ENCODE measurements at regions not wholly inside any gene's neighbourhood (a gene's known extent, or its start where the extent isn't known, plus 50 kb on each side); places are given as distances from the start of the nearest gene placed in this dataset.

DNA sequence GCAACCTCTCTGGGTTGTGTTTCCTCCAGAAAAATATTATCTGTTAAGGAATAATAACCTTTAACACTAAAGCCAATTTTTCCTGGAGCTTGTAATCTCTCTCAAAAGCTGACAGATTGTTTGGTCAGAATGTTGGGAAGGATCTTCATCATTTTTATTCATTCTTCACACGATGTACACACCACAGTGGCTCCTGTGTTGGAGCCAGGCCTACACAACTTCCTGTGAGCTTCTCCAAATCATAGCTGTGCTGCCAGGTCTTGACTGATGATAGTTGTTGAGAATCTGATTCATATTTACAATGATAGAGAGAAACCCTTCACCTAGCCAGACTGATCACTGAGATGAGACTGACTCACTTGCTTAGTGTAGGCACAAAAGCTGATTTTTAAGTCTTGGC lies 151.0 kb upstream of the ROBO2 start:
- Mint-ChIP-seq H3K4me1 (no peaks in the 10 kb centered on the region), H3K4me3 (no peak overlapping the region), H3K27ac (no peak overlapping the region), H3K27me3 (no peaks in the 10 kb centered on the region), H3K36me3 (ENCODE audit: low read depth) (no peaks in the 10 kb centered on the region), H3K9me3 (no peaks in the 10 kb centered on the region)
- no peak for ATAC-seq (ENCODE audit: low read depth)
- TF ChIP-seq, protein P1, sequence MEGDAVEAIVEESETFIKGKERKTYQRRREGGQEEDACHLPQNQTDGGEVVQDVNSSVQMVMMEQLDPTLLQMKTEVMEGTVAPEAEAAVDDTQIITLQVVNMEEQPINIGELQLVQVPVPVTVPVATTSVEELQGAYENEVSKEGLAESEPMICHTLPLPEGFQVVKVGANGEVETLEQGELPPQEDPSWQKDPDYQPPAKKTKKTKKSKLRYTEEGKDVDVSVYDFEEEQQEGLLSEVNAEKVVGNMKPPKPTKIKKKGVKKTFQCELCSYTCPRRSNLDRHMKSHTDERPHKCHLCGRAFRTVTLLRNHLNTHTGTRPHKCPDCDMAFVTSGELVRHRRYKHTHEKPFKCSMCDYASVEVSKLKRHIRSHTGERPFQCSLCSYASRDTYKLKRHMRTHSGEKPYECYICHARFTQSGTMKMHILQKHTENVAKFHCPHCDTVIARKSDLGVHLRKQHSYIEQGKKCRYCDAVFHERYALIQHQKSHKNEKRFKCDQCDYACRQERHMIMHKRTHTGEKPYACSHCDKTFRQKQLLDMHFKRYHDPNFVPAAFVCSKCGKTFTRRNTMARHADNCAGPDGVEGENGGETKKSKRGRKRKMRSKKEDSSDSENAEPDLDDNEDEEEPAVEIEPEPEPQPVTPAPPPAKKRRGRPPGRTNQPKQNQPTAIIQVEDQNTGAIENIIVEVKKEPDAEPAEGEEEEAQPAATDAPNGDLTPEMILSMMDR (IDR thresholded peaks at IDR 0.05): no peak
- intact Hi-C loops (cut with micrococcal nuclease): no loop called here
- no peak for DNase-seq
- ChIA-PET CTCF (no interaction called here), POLR2A (no interaction called here)

DNA sequence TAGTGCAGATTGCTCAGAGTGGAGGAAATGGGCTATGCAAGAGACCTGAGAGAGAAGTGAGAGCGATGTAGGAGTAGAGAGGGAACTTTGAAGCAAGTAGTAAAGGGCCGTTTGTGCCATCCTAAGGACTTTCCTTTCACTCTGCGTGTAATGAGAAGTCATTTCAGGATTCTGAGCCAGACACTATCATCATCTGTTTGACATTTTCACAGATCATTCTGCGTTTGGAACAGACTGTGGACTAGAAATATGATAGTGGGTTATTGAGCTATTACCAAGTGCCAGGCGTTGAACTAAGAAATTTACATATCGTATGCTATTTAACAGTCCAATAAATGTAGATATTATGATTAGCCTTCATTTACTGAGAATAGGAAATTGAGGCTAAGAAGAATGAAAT lies 150.0 kb upstream of the ROBO2 start:
- no peak overlapping the region for H3K4me3 Mint-ChIP-seq
- ATAC-seq (ENCODE audit: low read depth) (no peak), DNase-seq (no peak)
- ChIA-PET CTCF (no interaction called here), POLR2A (no interaction called here)
- H3K4me1 Mint-ChIP-seq: no peaks in the 10 kb centered on the region
- TF ChIP-seq, protein P1 (IDR thresholded peaks at IDR 0.05): no peak
- peaks cover 2% of the 10 kb centered on the region for H3K9me3 Mint-ChIP-seq
- H3K36me3 Mint-ChIP-seq (ENCODE audit: low read depth): no peaks in the 10 kb centered on the region
- intact Hi-C loops (cut with micrococcal nuclease): no loop called here
- no peak overlapping the region for H3K27ac Mint-ChIP-seq
- H3K27me3 Mint-ChIP-seq: no peaks in the 10 kb centered on the region

DNA sequence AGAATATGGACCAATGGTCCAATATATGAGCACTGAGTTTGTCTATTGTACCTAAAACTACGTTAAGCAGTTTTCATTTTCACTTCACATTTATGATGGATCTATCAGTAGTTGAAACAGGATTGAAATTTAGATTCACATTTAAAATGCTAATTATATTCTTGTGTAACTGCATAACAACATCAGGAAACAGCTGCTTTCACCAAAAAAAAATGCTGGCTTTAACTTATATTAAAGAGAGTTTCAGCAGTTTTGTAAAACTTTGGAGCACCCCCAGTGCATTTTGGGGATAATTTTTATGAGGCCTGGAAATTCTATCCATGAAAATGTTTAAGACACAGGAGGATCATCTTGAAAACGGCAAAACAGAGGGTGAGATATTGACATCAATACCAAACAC lies 142.8 kb upstream of the ROBO2 start:
- no peaks in the 10 kb centered on the region for H3K27me3 Mint-ChIP-seq
- ATAC-seq (ENCODE audit: low read depth) (no peak), DNase-seq (no peak)
- no peaks in the 10 kb centered on the region for H3K4me1 Mint-ChIP-seq
- no peak overlapping the region for H3K27ac Mint-ChIP-seq
- TF ChIP-seq, protein P1 (IDR thresholded peaks at IDR 0.05): no peak
- no peaks in the 10 kb centered on the region for H3K36me3 Mint-ChIP-seq (ENCODE audit: low read depth)
- intact Hi-C loops (cut with micrococcal nuclease): no loop called here
- no peak overlapping the region for H3K4me3 Mint-ChIP-seq
- peaks cover 8% of the 10 kb centered on the region for H3K9me3 Mint-ChIP-seq
- ChIA-PET POLR2A (no interaction called here), CTCF (no interaction called here)

DNA sequence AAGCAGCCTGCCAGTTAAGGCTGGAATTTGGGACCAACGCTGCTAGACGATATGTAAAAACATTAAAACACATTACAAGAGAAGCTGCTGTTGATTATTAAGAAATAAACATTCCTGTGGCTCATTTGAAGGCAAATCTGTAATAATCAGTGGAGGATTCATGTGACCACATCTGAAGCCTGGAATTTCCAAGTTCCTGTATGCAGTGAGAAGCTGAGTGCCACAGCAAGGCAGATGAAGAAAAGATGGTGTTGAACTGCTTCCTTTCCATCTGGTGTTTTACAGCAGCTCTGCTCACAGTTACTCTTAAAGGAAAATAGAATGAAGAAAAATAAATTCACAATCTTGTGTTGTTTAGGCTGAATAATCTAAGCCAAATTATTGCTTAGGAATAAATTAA lies 139.3 kb upstream of the ROBO2 start:
- TF ChIP-seq, protein P1 (IDR thresholded peaks at IDR 0.05): no peak
- CTCF ChIA-PET: no interaction called here
- ATAC-seq (ENCODE audit: low read depth) (no peak), DNase-seq (no peak)
- intact Hi-C loops (cut with micrococcal nuclease): no loop called here
- Mint-ChIP-seq H3K4me3 (no peak overlapping the region), H3K4me1 (no peaks in the 10 kb centered on the region), H3K36me3 (ENCODE audit: low read depth) (no peaks in the 10 kb centered on the region), H3K27ac (no peak overlapping the region), H3K9me3 (peaks cover 6% of the 10 kb centered on the region), H3K27me3 (no peaks in the 10 kb centered on the region)
- POLR2A ChIA-PET: no interaction called here

DNA sequence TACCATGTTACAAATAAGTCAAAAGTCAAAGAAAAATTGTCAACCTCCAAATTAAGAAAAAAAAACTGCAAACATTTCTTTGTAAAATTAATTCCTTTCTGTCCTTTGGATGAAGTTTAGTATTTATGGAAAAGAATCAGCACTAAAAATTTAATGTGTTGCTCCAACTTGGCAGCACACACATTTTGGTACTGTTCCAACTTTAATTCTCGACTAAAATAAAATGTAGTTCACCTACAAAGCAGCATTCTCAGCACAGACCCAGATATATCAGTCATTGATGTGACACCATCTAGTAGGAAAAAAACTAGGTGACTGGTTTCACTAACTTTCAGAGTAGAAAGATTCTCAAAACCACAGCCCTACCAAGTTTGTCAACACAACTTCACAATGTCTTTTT lies 131.7 kb upstream of the ROBO2 start:
- CTCF ChIA-PET: no interaction called here
- POLR2A ChIA-PET: no interaction called here
- no peak overlapping the region for H3K4me3 Mint-ChIP-seq
- intact Hi-C loops (cut with micrococcal nuclease): no loop called here
- ATAC-seq (ENCODE audit: low read depth) (no peak), DNase-seq (no peak)
- TF ChIP-seq, protein P1 (IDR thresholded peaks at IDR 0.05): no peak
- H3K36me3 Mint-ChIP-seq (ENCODE audit: low read depth): no peaks in the 10 kb centered on the region
- H3K27ac Mint-ChIP-seq: no peak overlapping the region
- H3K4me1 Mint-ChIP-seq: no peaks in the 10 kb centered on the region
- no peaks in the 10 kb centered on the region for H3K27me3 Mint-ChIP-seq
- peaks cover 2% of the 10 kb centered on the region for H3K9me3 Mint-ChIP-seq
